PC-3 (cell line): ENCODE measurements at regions not wholly inside any gene's neighbourhood (a gene's known extent, or its start where the extent isn't known, plus 50 kb on each side); places are given as distances from the start of the nearest gene placed in this dataset.

ENCODE experiments used
- ATAC-seq: fragments of 200-7000 bp; cut with Tn5 transposase; 2 replicates; pipeline ENCODE4 v1.9.1; 2020; ENCODE audit warnings: mild to moderate bottlenecking, moderate library complexity
- BruUV-seq: library from RNA; stranded (reverse); fragments of 400-500 nt; replicated peaks from 2 replicates; lab custom pipeline; 2021; lab: Mats Ljungman, UMichigan
- CTCF ChIA-PET: fragments of 300-600 bp; sonication (Branson Sonifier 250); formaldehyde crosslinking; loops from one replicate; lab custom pipeline; 2022; ENCODE audit warnings: antibody characterized with exemption; lab: Charles Lee
- POLR2A ChIA-PET: fragments of 300-600 bp; sonication (Branson Sonifier 250); formaldehyde crosslinking; loops from one replicate; lab custom pipeline; 2022; ENCODE audit warnings: antibody characterized with exemption; ENCODE audit not compliant: unreplicated experiment; lab: Charles Lee
- DNase-seq: peaks from one replicate; pipeline ENCODE4 v3.0.0-alpha.2; 2015
- H2AFZ ChIP-seq: fragments of 300-600 bp; sonication (generic); 2 replicates; pipeline ENCODE4 v1.6.0; 2016; ENCODE audit warnings: antibody characterized with exemption, low read length
- H3F3A ChIP-seq: fragments of 300-600 bp; sonication (generic); one replicate; pipeline ENCODE4 v1.6.0; 2017; ENCODE audit warnings: antibody characterized with exemption, low read length, control low read depth, mild to moderate bottlenecking; ENCODE audit not compliant: unreplicated experiment
- H3K27ac ChIP-seq: fragments of 300-600 bp; sonication (generic); 2 replicates; pipeline ENCODE4 v1.5.1; 2016; ENCODE audit warnings: mild to moderate bottlenecking, low read length
- H3K27me3 ChIP-seq: fragments of 300-600 bp; sonication (generic); 2 replicates; pipeline ENCODE4 v1.6.1; 2016; ENCODE audit warnings: low read length, mixed read lengths
- H3K36me3 ChIP-seq: fragments of 300-600 bp; sonication (generic); 2 replicates; pipeline ENCODE4 v1.6.1; 2016; ENCODE audit warnings: low read depth, mixed run types, low read length, mixed read lengths
- H3K4me1 ChIP-seq: fragments of 300-600 bp; sonication (generic); 2 replicates; pipeline ENCODE4 v1.5.1; 2016; ENCODE audit warnings: low read length; ENCODE audit not compliant: insufficient read depth
- H3K4me2 ChIP-seq: fragments of 300-600 bp; sonication (generic); 2 replicates; pipeline ENCODE4 v1.6.0; 2016; ENCODE audit warnings: low read length
- H3K4me3 ChIP-seq: fragments of 300-600 bp; sonication (generic); 2 replicates; pipeline ENCODE4 v1.5.1; 2016; ENCODE audit warnings: mild to moderate bottlenecking, low read length, mixed read lengths
- H3K79me2 ChIP-seq: fragments of 300-600 bp; sonication (generic); 2 replicates; pipeline ENCODE4 v1.6.1; 2017; ENCODE audit warnings: low read length, mixed read lengths
- H3K9ac ChIP-seq: fragments of 300-600 bp; sonication (generic); 2 replicates; pipeline ENCODE4 v1.6.0; 2016; ENCODE audit warnings: mild to moderate bottlenecking, low read length
- H3K9me2 ChIP-seq: fragments of 300-600 bp; sonication (generic); replicated peaks from 2 replicates; pipeline ENCODE4 v1.6.1; 2016; ENCODE audit warnings: mixed run types, low read length, mixed read lengths
- H3K9me3 ChIP-seq: fragments of 300-600 bp; sonication (generic); 2 replicates; pipeline ENCODE4 v1.6.1; 2016; ENCODE audit warnings: low read length, mixed read lengths
- H4K20me1 ChIP-seq: fragments of 300-600 bp; sonication (generic); 2 replicates; pipeline ENCODE4 v1.6.1; 2016; ENCODE audit warnings: low read length, mixed read lengths
- CTCF ChIP-seq: fragments of 300-600 bp; sonication (generic); conservative IDR thresholded peaks from 2 replicates; pipeline ENCODE4 v1.5.1; 2017; ENCODE audit warnings: antibody characterized with exemption, low read depth, mild to moderate bottlenecking, low read length
- EZH2 ChIP-seq: fragments of 300-600 bp; sonication (generic); IDR thresholded peaks from one replicate; pipeline ENCODE4 v1.6.1; 2017; ENCODE audit warnings: antibody characterized with exemption, mild to moderate bottlenecking, low read length; ENCODE audit not compliant: unreplicated experiment
- EZH2phosphoT487 ChIP-seq: fragments of 300-600 bp; sonication (generic); IDR thresholded peaks from 2 replicates; pipeline ENCODE4 v1.6.1; 2018; ENCODE audit warnings: mild to moderate bottlenecking, antibody characterized with exemption, low read length, borderline replicate concordance
- intact Hi-C: fragments of 100-400 bp; cut with micrococcal nuclease; formaldehyde crosslinking; loops from 2 replicates; pipeline ENCODE4 v1.9.0; 2023

DNA sequence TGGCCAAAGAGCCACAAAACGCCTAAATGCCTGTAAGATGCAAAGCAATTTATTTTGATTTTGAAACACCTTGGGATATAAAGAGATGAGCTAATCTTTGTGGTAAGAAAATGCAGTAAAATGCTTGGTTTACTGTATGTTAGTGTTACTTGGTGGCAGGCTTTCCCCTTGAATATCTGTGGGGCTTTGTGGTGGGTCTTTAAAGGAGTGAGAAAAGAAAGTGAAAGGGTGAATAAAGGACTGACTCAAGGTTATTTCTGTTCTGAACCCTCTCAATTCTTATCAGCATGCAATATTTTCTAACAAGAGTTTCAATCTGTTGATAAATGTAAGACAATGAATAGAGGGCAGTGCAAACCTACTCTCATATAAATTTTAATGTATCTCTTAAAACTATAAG is 1555.9 kb upstream of the RAG2 start:
- Histone ChIP-seq H3K4me2 (no peak overlapping the region), H3K4me3 (no peak overlapping the region), H4K20me1 (no peaks in the 10 kb centered on the region), H3K4me1 (no peaks in the 10 kb centered on the region), H3K9me2 (no peaks in the 10 kb centered on the region), H3K27me3 (no peaks in the 10 kb centered on the region), H3K27ac (no peak overlapping the region), H3F3A (no peaks in the 10 kb centered on the region), H3K36me3 (no peaks in the 10 kb centered on the region), H3K79me2 (no peaks in the 10 kb centered on the region), H2AFZ (no peak overlapping the region), H3K9me3 (no peaks in the 10 kb centered on the region), H3K9ac (no peak overlapping the region)
- no TSS peak for BruUV-seq
- ChIA-PET CTCF (no interaction called here), POLR2A (no interaction called here)
- intact Hi-C loops: no loop called here
- TF ChIP-seq CTCF (no peak), EZH2 (no peak), EZH2phosphoT487 (no peak)
- DNase-seq: no peak
- ATAC-seq: no peak

DNA sequence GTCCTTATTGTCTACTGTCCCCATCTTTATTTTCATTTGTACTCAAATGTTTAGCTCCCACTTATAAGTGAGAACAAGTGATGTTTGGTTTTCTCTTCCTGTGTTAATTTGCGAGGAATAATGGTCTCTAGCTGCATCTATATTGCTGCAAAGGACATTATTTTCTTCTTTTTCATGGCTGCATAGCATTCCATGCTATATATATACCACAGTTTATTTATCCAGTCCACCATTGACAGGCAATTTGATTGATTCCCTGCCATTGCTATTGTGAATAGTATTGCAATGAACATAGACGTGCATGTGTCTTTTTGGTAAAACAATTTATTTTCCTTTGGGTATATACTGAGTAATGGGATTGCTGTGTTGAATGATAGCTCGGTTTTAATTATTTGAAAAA is 1545.8 kb upstream of the RAG2 start:
- DNase-seq: no peak
- ATAC-seq: no peak
- intact Hi-C loops: no loop called here

GRCh38 chr11:38138972-38139371 is 1540.9 kb upstream of the RAG2 start:
- Histone ChIP-seq H3K27ac (no peak overlapping the region), H3K27me3 (no peaks in the 10 kb centered on the region), H3F3A (no peaks in the 10 kb centered on the region), H3K9me3 (no peaks in the 10 kb centered on the region), H3K79me2 (no peaks in the 10 kb centered on the region), H3K9ac (no peak overlapping the region), H3K4me1 (no peaks in the 10 kb centered on the region), H3K4me2 (no peak overlapping the region), H2AFZ (no peak overlapping the region), H4K20me1 (no peaks in the 10 kb centered on the region), H3K36me3 (no peaks in the 10 kb centered on the region), H3K4me3 (no peak overlapping the region), H3K9me2 (no peaks in the 10 kb centered on the region)
- intact Hi-C loops: no loop called here
- DNase-seq (no peak), ATAC-seq (no peak)
- CTCF ChIA-PET: no interaction called here
- no TSS peak for BruUV-seq
- POLR2A ChIA-PET: no interaction called here
- TF ChIP-seq EZH2 (no peak), CTCF (no peak), EZH2phosphoT487 (no peak)

More for the DNA sequence above, 1545.8 kb upstream of the RAG2 start:
- H3K4me2 ChIP-seq: no peak overlapping the region
- BruUV-seq: no TSS peak
- no peaks in the 10 kb centered on the region for H3K4me1 ChIP-seq
- H3K9ac ChIP-seq: no peak overlapping the region
- no peak overlapping the region for H3K27ac ChIP-seq
- H3K4me3 ChIP-seq: no peak overlapping the region
- H3K36me3 ChIP-seq: no peaks in the 10 kb centered on the region
- H2AFZ ChIP-seq: no peak overlapping the region
- no peaks in the 10 kb centered on the region for H3K9me3 ChIP-seq
- no peak for TF ChIP-seq CTCF
- no peak for TF ChIP-seq EZH2
- no peak for TF ChIP-seq EZH2phosphoT487
- H4K20me1 ChIP-seq: no peaks in the 10 kb centered on the region
- ChIA-PET POLR2A (no interaction called here), CTCF (no interaction called here)
- H3K27me3 ChIP-seq: no peaks in the 10 kb centered on the region
- H3K9me2 ChIP-seq: no peaks in the 10 kb centered on the region
- H3K79me2 ChIP-seq: no peaks in the 10 kb centered on the region
- no peaks in the 10 kb centered on the region for H3F3A ChIP-seq
